Endothelial cell of umbilical vein (primary cell): ENCODE measurements at regions not wholly inside any gene's neighbourhood (a gene's known extent, or its start where the extent isn't known, plus 50 kb on each side); places are given as distances from the start of the nearest gene placed in this dataset.

Experiments
- BruUV-seq: library from RNA; stranded (reverse); fragments of 400-500 nt; replicated peaks from 2 replicates; lab custom pipeline; 2021; lab: Mats Ljungman, UMichigan
- CTCF ChIA-PET: fragments of 300-600, 350-600 bp; sonication (Branson Sonifier 250); formaldehyde crosslinking; loops from one replicate; lab custom pipeline; 2021; ENCODE audit warnings: antibody characterized with exemption, inconsistent platforms; lab: Charles Lee
- POLR2A ChIA-PET: fragments of 300-600, 350-600 bp; sonication (Branson Sonifier 250); formaldehyde crosslinking; loops from one replicate; lab custom pipeline; 2021; ENCODE audit warnings: antibody characterized with exemption, inconsistent platforms; lab: Charles Lee
- DNase-seq: peaks from one replicate; pipeline ENCODE4 v3.0.0-alpha.2; 2011; ENCODE audit warnings: low read depth, low spot score
- FAIRE-seq: peaks from 2 replicates; lab custom pipeline; 2011; peaks lifted over from hg19 to GRCh38; lab: Jason Lieb, UNC
- H2AFZ ChIP-seq: 2 replicates; pipeline ENCODE4 v1.6.0; 2012; ENCODE audit warnings: low read depth, low read length, control low read depth, inconsistent platforms
- H3K27ac ChIP-seq: 2 replicates; pipeline ENCODE4 v1.5.1; 2011; ENCODE audit warnings: low read depth, mild to moderate bottlenecking, control low read depth, low read length, moderate library complexity; ENCODE audit not compliant: insufficient read depth
- H3K27me3 ChIP-seq, 2 experiments: 2 replicates each; pipeline versions ENCODE4 v1.6.0 to v1.6.1; 2011; ENCODE audit warnings: low read length in 2 of 2, mixed read lengths in 1 of 2; ENCODE audit not compliant: control insufficient read depth in 2 of 2, insufficient read depth in 2 of 2
- H3K36me3 ChIP-seq, 2 experiments: 2 replicates in 1 of 2; 3 replicates in 1 of 2; pipeline ENCODE4 v1.5.1; 2011; ENCODE audit warnings: low read length in 2 of 2, mild to moderate bottlenecking in 1 of 2, moderate library complexity in 1 of 2; ENCODE audit not compliant: control insufficient read depth in 2 of 2, insufficient read depth in 2 of 2; ENCODE audit errors: extremely low read depth in 1 of 2
- H3K4me1 ChIP-seq: 3 replicates; pipeline ENCODE4 v1.5.1; 2011; ENCODE audit warnings: mild to moderate bottlenecking, low read length; ENCODE audit not compliant: control insufficient read depth, insufficient read depth; ENCODE audit errors: extremely low read depth
- H3K4me2 ChIP-seq: 2 replicates; pipeline ENCODE4 v1.6.1; 2011; ENCODE audit warnings: low read length, control low read depth, mixed read lengths; ENCODE audit not compliant: insufficient read depth
- H3K4me3 ChIP-seq, 3 experiments: fragments of 200-600 bp in 1 of 3; sonication (generic), shearing (Covaris generic) in 1 of 3; replicated peaks in 1 of 3; 2 replicates each; pipeline ENCODE4 v1.5.1; 2011 to 2016; ENCODE audit warnings: control low read depth in 3 of 3, low read length in 3 of 3, mild to moderate bottlenecking in 2 of 3, inconsistent platforms in 1 of 3, low read depth in 1 of 3, moderate library complexity in 1 of 3; ENCODE audit not compliant: insufficient read depth in 1 of 3
- H3K79me2 ChIP-seq: 2 replicates; pipeline ENCODE4 v1.6.0; 2012; ENCODE audit warnings: low read length, inconsistent platforms; ENCODE audit not compliant: control insufficient read depth, insufficient read depth
- H3K9ac ChIP-seq: replicated peaks from 2 replicates; pipeline ENCODE3; 2011; ENCODE audit warnings: low read length, control low read depth; ENCODE audit not compliant: insufficient read depth; ENCODE audit errors: extremely low read depth
- H3K9me1 ChIP-seq: replicated peaks from 3 replicates; pipeline ENCODE4 v1.6.0; 2011; ENCODE audit warnings: mild to moderate bottlenecking, low read length; ENCODE audit not compliant: control insufficient read depth, insufficient read depth; ENCODE audit errors: extremely low read depth
- H3K9me3 ChIP-seq: replicated peaks from 2 replicates; pipeline ENCODE4 v1.5.1; 2012; ENCODE audit warnings: low read length, inconsistent platforms; ENCODE audit not compliant: control insufficient read depth, insufficient read depth
- H4K20me1 ChIP-seq: replicated peaks from 2 replicates; pipeline ENCODE3; 2011; ENCODE audit warnings: mild to moderate bottlenecking, low read length; ENCODE audit not compliant: control insufficient read depth, insufficient read depth; ENCODE audit errors: extremely low read depth
- CTCF ChIP-seq, 2 donors: IDR thresholded peaks; 1 replicate in 1 of 2; 2 replicates in 1 of 2; pipeline ENCODE4 v1.5.1; 2011; ENCODE audit warnings: low read length in 2 of 2, mild to moderate bottlenecking in 2 of 2, moderate library complexity in 2 of 2, control low read depth in 1 of 2, inconsistent platforms in 1 of 2, low read depth in 1 of 2; ENCODE audit not compliant: insufficient read depth in 1 of 2; ENCODE audit errors: extremely low read depth in 1 of 2
- EZH2 ChIP-seq: IDR thresholded peaks from 2 replicates; pipeline ENCODE4 v1.6.1; 2012; ENCODE audit warnings: borderline replicate concordance, low read depth, mild to moderate bottlenecking, moderate library complexity, low read length, inconsistent platforms; ENCODE audit not compliant: severe bottlenecking
- FOS ChIP-seq: IDR thresholded peaks from 2 replicates; pipeline ENCODE4 v1.6.1; 2011; ENCODE audit warnings: mild to moderate bottlenecking, low read length, moderate library complexity, borderline replicate concordance; ENCODE audit not compliant: insufficient read depth
- GATA2 ChIP-seq: IDR thresholded peaks from 2 replicates; pipeline ENCODE4 v1.7.0; 2011; ENCODE audit warnings: low read depth, mild to moderate bottlenecking, moderate library complexity, mixed read lengths, low read length; ENCODE audit not compliant: insufficient read length, insufficient read depth
- JUN ChIP-seq: IDR thresholded peaks from 2 replicates; pipeline ENCODE4 v1.6.1; 2011; ENCODE audit warnings: borderline replicate concordance, low read depth; ENCODE audit not compliant: insufficient read length, insufficient read depth
- MAX ChIP-seq: IDR thresholded peaks from 2 replicates; pipeline ENCODE4 v1.6.1; 2011; ENCODE audit not compliant: insufficient read depth, insufficient read length
- MYC ChIP-seq: IDR thresholded peaks from one replicate; pipeline ENCODE4 v1.6.1; 2011; ENCODE audit warnings: mild to moderate bottlenecking, low read depth, low read length
- POLR2A ChIP-seq: IDR thresholded peaks from 2 replicates; pipeline ENCODE4 v1.6.1; 2012; ENCODE audit warnings: low read depth, mild to moderate bottlenecking, control low read depth, low read length
- POLR2AphosphoS5 ChIP-seq: IDR thresholded peaks from 2 replicates; pipeline ENCODE4 v1.6.1; 2012; ENCODE audit warnings: low read depth, mild to moderate bottlenecking, control low read depth, low read length, moderate library complexity; ENCODE audit not compliant: insufficient read depth
- dilution Hi-C: fragments of 300-500 bp; cut with MboI; formaldehyde crosslinking; loops from one replicate; pipeline ENCODE4 v1.15.0; 2019; ENCODE audit warnings: low sequenced_read_pairs; ENCODE audit not compliant: extremely low pct_ligation_motif_present
- intact Hi-C: fragments of 100-400 bp; cut with micrococcal nuclease; formaldehyde crosslinking; loops from one replicate; pipeline ENCODE4 v1.10.0; 2022

GRCh38 chr18:78612801-78613200 lies 366.8 kb upstream of the SALL3 start:
- Histone ChIP-seq H2AFZ (no peak overlapping the region), H3K9me1 (no peaks in the 10 kb centered on the region), H3K79me2 (no peaks in the 10 kb centered on the region), H4K20me1 (no peaks in the 10 kb centered on the region), H3K9ac (no peak overlapping the region), H3K27ac (no peak overlapping the region), H3K4me2 (no peak overlapping the region), H3K27me3 (no peaks in the 10 kb centered on the region), H3K9me3 (peaks cover 6% of the 10 kb centered on the region), H3K4me3 (no peak overlapping the region), H3K36me3 (no peaks in the 10 kb centered on the region), H3K4me1 (no peaks in the 10 kb centered on the region)
- no peak for DNase-seq
- TF ChIP-seq MAX (no peak), POLR2A (no peak), GATA2 (no peak), MYC (no peak), POLR2AphosphoS5 (no peak), JUN (no peak), CTCF (IDR thresholded peaks at IDR 0.05; ENCODE audit: extremely low read depth in 1 of 2, insufficient read depth in 1 of 2, low read depth in 1 of 2, low read length in 2 of 2) (no peak), FOS (no peak), EZH2 (no peak)
- ChIA-PET CTCF (no interaction called here), POLR2A (no interaction called here)
- no TSS peak for BruUV-seq
- dilution Hi-C loops: no loop called here
- intact Hi-C loops: no loop called here
- no peak for FAIRE-seq
